COLO668 (cell line): ENCODE measurements at regions not wholly inside any gene's neighbourhood (a gene's known extent, or its start where the extent isn't known, plus 50 kb on each side); places are given as distances from the start of the nearest gene placed in this dataset.

Experiments
- DNase-seq: peaks from one replicate; lab custom pipeline; 2025; ENCODE audit not compliant: unreplicated experiment; lab: John Stamatoyannopoulos, UW

DNA sequence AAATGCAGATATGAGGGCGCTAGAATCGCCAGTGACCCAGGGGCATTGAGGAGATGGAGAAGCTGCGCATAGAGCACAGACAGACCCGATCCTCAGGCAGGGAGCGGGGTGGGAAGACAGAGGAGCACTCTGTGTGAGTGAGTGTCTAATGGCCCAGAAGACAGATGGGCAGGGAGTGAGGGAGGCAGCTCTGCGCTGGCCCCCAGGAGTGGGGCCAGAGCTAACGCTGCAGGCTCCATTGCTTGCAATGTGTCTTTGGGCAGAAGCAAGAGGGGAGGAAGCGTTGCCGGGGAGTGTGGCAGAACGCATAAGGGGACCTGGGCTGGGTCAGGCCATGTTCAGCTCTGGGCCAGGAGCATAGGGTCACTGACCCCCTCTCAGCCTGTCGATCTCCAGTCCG is 207.0 kb downstream of the TBXT start:
- no peak for DNase-seq

DNA sequence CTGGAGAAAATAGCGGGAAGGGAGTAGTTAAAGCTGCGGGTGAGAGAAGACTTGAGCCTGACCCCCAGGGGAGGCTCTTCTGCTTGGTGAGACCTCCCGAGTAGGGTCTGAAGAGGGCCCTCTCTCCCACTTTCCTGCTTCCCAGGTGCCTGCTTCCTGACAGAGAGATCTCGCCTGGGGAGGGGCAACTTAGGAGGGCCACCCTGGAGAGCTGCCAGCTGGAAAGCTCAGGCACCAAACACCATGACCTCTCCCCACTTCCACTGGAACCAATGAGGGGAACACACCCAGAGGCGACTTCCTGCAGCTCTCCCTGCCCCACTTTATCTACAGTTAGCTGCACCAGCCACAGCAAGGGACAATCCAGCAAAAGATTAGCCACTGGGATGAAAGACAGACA is 208.0 kb downstream of the TBXT start:
- DNase-seq, result no peak

DNA sequence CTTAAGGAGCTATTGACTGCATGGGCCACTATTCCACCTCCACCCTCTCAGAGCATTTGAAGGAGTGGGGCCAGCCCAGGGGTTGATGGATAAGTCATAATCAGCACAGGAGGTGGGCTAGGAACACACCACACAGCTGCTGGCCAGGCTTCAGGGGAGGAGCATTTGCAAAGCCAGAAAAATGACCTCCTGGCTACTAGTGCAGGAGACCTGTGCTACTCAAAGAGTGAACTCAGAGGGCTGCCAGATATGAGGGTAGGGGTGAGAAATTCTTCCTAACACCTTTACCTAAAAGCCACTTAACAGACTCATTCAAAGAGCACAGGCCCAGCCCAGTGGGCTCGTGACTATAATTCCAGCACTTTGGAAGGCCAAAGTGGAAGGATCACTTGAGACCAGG is 210.8 kb downstream of the TBXT start:
- no peak for DNase-seq

DNA sequence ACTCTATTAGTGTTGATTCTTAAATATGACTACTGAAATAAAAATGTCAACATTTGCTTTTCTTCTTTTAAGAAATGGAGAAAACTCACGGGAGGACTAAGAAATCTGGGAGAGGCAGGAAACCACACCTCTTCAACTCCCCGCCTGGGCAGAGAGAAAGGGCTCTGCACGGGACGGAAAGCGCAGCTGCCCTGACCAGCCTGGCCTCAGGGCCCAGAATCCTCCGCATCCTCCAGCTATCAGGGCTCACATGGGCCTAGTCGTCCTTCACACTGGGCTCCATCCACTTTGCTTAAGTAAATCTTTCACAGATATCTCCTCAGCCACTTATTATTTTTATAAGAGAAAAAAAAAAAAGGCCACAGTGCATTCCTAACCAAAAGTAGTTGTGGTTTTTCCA is 215.1 kb downstream of the TBXT start:
- DNase-seq, result no peak

DNA sequence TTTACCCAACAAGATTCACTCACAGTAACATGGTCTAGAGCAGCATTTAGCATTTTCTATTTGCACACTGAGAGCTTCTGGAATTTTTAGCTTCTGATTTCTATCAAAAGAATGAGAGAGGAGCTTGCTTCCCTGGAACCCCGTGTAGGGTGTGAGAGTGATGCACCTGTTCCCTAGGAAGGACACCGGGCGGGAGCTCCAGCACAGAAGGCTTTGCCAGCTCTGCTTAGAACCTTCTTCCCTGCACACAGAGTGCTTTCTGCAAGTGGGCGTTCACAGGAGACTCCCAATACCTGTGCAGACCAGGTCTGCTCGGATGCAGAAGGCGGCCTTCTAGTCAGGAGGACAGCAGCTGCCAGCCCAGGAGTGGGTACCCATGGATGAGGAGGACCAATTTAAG is 217.3 kb downstream of the TBXT start:
- DNase-seq, result no peak

DNA sequence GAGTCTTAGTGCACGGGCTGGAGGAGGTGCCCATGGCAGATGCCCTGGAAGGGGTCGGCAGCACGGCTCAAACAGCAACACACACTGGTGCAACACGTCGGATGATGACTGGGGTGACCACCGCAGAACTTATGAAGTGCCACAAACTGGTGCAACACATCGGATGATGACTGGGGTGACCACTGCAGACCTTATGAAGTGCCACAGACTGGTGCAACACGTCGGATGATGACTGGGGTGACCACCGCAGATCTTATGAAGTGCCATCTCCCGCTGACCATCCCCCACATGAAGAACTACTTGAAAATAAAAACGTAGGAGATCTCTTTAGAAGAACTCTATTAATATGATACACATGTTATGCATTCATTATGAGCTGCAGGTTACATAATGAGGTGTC is 218.3 kb downstream of the TBXT start:
- DNase-seq, result no peak

DNA sequence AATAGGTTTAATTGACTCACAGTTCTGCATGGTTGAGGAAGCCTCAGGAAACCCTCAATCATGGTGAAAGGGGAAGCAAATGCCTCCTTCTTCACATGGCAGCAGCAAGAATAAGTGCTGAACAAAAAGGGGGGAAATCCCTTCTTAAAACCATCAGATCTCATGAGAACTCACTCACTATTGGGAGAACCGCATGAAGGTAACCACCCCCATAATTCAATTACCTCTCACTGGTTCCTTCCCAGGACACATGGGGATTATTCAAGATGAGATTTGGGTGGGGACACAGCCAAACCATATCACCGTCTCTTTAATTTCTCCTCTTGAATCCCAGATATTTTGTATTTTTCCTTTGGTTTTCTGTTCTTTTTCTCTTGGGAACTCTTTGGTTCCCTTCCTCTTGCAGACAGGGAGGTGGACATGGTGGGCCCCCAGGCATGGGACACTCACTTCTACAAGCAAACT is 223.6 kb downstream of the TBXT start:
- DNase-seq, result no peak

DNA sequence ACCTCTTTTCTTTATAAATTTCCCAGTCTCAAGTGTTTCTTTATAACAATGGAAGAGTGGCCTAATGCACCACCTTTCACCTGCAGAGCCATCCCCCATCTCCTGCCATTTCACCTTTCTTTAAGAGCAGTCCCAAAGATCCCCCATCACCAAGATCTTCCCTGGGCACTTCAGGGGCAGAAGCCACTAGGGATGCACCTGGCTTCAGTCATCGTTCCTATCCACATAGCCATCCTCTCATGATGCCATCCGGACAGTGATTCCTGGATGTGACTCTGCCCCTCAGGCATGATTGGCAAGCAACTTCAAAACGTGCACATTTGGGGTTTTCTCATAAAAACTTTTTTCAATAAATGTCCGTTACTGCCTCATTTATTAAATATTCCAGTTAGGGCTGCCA is 225.9 kb downstream of the TBXT start:
- no peak for DNase-seq

DNA sequence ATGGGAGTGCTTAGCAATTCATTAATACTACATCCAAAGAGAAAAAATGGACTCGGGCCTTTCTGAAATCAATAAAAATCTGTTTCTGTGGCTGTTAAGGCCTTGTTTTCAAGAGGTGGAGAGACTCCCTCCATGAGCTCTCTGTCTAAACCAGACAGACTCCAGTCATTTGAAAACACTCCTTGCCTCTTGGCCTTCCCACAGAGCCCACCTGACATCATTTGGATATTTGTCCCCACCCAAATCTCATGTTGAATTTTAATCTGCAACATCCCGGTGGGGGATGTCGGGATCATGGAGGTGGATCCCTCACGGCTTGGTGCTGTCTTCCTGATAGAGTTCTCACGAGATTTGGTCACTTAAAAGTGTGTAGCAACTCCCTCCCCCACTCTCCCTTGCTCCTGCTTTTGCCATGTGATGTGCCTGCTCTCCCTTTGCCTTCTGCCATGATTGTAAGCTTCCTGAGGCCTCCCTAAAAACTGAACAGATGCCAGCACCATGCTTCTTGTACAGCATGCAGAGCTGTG is 226.3 kb downstream of the TBXT start:
- no peak for DNase-seq

DNA sequence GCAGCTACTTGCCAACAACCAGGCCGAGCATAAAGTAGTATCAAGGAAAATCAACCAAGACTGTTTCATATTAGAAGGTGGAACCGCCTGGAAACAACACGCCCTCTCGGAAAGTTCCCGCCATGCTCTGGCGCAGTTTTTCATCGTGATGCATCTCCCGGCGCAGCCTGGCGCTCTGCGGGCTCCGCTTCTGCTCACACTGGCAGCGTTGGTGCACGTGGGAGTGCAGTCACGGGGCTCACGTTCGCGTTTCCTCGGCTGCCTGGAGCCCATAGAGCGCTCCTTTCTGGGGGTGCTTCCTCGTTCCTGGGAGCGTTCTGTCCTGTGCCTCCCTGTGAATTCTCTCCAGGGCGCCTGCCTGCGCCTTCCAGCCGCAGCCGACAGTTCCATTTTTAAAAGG is 227.3 kb downstream of the TBXT start:
- DNase-seq, result no peak

DNA sequence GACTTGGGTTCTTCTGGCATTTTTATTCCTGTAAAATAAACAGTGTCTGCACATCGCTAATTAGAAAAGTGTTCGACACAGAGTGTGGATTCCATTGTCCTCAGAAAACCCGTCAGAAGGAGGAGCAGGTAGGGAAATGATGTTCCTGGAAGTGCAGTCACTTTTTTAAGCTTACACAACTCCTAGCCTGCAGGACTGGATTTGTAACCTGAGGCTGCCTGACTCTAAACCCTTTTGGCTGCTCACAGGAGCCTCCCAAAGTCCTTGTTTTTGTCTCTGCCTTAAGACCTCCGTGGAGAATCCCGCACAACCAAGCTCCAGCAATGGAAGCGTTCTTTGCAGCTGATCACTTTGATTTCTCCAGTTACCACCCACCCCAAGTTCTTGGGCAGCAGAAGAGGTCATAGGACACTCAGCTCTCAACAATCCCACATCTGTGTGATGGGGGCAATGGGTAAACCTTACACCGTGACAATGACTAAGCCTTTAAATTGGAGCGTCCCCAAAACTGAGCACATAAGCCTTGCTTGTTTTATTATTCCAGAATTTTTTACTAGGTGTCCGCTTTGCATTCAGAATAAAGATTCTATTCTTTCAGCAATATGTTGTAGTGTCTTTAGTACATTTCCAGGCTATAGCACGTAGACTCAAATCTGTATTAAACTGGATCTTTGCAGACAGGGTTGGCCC is 227.9 kb downstream of the TBXT start:
- no peak for DNase-seq

DNA sequence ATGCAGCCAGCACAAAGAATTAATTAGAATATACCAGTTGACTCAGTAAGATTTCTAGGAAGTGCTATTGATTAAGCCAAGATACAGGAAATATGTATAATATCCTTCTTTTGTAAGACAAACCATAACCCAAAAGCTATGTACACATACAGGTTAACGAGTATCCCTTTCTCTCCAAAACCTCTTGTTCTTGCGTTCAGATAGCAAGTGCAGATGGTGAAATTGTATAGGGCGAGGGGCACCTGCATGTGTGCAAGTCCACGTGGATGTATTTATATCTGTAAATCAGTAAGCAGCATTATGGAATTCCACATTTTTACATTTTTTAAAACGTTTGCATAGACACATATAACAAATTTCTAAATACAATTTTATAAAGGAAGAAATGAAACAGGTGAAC is 228.6 kb downstream of the TBXT start:
- no peak for DNase-seq

DNA sequence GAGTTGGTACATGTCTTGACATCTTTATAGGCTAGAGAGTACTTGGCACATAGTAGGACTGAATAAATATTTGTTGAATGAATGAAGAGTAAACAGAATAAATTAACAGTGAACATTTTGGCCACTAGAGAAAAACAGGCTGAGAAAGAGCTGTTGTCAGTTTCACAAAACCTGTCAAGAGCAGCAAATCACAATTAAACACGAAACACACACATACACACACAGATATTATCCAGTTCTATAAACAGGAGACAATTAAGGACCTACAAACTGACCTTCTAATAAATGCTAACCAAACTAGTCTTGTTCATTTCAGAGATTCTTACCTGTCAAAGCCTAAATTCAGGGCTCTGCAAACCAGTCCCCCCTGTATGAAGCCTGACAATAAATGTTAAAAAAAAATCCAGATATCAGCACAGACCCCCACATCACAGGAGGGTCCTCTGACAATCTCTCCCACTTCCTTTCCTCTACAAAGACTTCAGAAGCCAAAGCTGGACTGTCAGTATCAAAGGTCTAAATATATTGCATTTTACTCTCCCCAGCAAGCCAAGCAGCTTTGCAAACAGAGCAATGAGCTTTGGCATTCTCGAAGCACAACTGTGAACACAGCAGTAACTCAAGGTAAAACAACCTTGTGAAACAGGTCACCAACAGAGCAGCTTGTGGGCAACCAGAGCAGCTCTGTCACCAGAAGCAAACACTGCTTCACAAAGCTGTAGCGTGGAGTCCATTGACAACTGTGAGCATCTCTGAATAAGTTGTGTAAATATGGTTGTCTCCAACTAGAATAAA is 229.9 kb downstream of the TBXT start:
- DNase-seq, result no peak

DNA sequence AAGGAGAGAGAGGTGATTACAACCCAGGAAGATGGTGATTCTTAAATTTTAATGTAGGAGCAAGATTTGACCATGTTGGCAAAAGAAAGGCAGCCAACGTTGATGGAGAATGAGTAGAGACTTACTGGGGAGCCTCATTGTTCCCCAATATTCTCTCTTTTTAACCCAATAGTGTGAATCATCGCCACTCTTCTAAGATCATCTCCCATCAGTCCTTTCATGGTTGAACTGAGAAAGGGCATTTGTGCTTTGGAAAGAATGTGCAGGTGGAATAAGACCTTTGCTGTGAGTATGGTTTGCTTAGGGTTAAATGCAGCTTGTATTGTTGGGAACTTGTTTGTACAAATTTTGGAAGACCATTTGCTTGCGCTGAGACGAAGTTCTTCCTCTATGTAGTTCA is 231.0 kb downstream of the TBXT start:
- no peak for DNase-seq

DNA sequence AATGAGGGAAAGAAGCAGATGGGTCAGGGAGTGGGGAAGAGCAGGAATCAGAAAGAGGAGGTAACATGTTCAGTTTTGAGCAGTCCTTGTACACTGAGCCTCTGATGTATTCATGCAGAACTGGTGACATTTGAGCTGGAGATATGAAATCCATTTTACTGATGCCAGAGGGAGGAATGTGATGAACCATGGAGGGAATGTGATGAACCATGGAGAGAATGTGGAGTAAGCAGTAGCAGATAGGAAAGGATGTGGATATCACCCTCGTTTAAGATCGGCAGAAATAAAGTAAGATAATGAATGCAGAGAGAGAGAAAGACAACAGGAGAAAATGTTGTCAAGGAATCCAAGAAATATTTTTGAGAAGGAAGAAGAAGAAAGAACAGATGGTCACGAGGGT is 231.6 kb downstream of the TBXT start:
- no peak for DNase-seq

DNA sequence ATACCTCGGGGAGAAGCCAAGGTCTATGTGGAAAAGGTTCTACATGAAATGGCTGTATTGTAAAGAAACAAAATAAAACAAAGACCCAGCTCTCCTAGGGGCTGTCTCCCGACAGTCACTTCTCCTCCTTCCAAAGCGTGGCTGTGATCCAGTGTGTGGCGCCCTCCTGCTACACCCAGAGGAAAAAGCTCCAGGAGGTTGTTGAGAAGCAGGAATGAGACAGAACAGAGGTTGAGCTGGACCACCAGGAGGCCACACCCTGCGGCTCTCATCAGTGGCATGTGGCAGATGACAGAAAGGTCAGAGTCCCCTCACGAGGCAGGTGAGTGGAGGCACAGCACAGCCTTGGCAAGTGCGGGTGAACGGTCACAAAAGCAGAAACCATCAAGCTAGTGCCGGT is 236.0 kb downstream of the TBXT start:
- no peak for DNase-seq

DNA sequence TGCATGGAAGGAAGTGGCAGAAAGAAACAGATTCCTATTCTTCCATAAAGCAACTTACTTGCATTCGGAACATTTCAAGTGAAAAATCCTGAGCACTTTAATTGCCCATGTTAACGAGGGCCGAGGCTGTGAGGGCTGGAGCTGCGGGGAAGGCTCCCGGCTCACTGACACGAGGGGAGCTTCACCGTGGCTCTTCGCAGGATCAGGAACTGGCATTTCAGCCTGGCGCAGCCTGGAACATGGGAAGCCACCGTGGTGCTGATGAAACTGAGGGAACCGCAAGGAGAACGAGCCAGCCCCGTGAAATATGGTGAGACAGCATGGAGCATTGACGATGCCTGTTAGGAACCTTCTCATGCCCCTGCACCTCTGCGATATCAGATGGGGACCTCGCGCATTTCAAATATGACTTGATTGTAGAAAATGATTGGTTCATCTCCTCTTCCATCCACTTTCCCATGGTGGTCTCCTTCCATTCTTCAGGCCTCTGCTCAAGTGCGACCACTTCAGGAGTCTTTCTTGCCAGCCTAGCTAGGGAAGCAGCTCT is 236.9 kb downstream of the TBXT start:
- DNase-seq, result no peak

DNA sequence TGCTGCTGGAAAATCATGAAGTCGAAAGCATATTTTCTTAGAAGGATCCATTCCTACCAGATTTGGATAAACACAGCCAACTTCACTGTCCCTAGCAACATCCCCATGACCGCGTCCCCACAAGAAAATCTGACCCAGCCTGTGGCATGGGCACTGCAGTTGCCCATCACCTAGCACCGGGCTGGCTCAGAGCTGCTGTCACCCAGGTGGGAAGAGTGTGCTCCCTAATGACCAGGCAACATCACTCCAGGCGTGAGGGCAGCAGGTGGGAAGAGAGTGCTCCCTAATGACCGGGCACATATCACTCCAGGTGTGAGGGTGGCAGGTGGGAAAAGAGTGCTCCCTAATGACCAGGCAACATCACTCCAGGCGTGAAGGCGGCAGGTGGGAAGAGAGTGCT is 238.0 kb downstream of the TBXT start:
- no peak for DNase-seq

DNA sequence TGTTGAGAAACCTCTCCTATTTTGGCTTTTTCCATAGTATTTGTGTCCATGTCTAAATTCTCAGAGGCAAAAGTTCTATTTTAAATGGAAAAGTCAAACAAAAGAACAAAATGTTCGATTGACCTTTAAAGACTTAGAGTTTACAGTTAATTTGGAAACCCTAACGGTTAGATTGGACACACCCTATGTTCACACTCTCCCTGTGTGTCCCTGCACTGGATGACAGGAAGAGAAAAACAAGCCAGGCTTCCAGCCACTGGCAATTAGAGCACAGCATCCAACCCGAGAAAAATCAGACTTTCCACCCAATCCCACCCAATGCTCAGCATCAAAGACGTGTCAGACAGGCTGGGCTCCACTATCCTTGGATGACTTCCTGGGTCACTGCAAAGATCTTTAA is 241.3 kb downstream of the TBXT start:
- no peak for DNase-seq

DNA sequence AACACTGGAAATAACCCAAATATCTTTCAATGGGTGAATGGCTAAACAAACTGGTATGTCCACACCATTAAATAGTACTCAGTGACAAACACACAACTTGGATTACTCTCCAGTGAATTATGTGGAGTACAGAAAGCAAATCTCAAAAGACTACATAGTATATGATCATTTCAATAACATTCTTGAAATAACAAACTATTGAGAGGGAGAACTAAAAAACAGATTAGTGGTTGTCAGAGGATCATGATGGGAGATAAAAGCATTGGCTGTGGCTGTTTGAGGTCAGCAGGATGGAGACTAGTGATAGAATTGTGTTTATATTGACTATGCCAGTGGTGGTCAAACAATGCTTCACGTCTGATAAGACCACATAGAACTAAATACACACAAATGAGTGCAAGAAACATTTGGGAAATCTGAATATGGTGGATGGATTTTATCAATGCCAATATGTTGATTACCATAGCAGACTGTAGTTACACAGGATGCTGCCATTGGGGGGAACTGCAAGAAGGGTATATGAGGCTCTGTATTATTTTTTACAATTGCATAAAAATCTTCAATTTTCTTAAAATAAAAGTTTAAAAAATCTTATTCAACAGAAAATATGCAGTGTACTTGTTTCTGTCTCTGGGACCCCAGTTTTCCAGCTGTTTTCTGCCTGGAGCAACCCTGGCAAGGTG is 242.0 kb downstream of the TBXT start:
- no peak for DNase-seq

DNA sequence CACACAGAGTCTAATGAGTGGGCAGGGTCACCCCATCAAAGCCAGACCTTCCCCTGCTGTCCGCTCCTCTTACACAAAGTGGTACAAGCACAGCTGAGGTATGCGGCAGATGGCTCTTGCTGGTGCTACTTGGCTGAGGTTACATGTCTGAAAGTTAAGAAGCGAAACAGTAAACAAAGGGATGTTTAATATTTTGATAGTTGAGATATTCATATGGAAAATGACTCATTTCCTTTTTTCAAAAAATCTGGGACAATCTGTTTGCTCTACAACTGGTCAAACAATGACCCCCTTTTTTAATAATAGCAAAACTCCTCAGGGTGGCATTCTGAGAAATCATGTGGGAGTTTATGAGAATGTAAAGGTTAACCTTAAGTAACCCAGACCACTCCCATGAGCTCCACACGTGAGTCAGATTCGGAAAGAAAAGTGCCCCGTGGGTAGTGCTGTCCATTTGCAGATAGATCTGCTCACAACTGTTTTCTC is 245.3 kb downstream of the TBXT start:
- DNase-seq, result no peak
